ENCODE measurements at regions not wholly inside any gene's neighbourhood (a gene's known extent, or its start where the extent isn't known, plus 50 kb on each side); places are given as distances from the start of the nearest gene placed in this dataset.

DNA sequence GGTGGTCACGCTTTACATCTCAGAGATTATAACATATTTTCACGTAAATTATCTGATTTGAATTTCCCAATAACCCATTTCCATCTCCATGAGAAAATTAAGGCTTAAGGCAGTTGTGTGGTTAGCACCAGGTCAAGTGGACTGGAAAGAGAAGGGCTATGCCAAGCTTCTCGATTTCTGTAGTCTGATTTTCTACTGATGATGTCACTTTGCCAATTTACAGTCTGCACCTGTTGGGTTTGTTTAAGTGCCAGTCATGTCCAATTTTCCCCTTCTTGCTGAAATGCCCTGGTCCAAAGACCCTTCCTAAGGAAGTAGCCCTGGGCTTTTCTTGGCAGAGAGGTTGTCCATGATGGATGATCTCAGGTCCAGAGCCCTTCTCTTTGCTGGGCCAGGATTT is 562.3 kb upstream of the BTBD3 start:
- in situ Hi-C loops (cut with HindIII; ENCODE audit: low sequenced_read_pairs) = no loop called here
- H3K4me3 ChIP-seq (ENCODE audit: low read depth, low read length) = no peak overlapping the region
- no peak for DNase-seq (ENCODE audit: low read depth)
- TF ChIP-seq, protein P1, sequence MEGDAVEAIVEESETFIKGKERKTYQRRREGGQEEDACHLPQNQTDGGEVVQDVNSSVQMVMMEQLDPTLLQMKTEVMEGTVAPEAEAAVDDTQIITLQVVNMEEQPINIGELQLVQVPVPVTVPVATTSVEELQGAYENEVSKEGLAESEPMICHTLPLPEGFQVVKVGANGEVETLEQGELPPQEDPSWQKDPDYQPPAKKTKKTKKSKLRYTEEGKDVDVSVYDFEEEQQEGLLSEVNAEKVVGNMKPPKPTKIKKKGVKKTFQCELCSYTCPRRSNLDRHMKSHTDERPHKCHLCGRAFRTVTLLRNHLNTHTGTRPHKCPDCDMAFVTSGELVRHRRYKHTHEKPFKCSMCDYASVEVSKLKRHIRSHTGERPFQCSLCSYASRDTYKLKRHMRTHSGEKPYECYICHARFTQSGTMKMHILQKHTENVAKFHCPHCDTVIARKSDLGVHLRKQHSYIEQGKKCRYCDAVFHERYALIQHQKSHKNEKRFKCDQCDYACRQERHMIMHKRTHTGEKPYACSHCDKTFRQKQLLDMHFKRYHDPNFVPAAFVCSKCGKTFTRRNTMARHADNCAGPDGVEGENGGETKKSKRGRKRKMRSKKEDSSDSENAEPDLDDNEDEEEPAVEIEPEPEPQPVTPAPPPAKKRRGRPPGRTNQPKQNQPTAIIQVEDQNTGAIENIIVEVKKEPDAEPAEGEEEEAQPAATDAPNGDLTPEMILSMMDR (IDR thresholded peaks at IDR 0.05; ENCODE audit: low read depth, low read length, missing control alignments) = no peak

DNA sequence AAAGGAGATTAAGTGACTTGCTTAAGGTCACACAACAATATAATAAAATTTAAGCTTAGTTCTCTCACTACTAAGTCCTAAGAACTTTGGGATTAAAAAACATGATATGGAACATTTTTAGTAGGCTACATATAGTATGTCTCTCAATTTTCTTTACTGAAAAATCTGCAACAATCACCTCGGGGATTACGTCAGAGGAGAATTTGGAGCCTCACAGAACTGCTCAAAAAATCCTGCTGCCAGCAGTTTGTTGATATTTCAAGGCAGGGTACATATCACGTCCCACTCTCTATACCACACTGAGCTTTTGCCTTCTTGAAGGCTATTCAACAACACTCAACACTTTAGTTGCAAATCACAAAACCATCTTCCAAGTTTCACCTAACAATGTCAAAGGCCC is 561.6 kb upstream of the BTBD3 start:
- no peak overlapping the region for H3K4me3 ChIP-seq (ENCODE audit: low read depth, low read length)
- TF ChIP-seq, protein P1 (IDR thresholded peaks at IDR 0.05; ENCODE audit: low read depth, low read length, missing control alignments) = no peak
- in situ Hi-C loops (cut with HindIII; ENCODE audit: low sequenced_read_pairs) = no loop called here
- no peak for DNase-seq (ENCODE audit: low read depth)

DNA sequence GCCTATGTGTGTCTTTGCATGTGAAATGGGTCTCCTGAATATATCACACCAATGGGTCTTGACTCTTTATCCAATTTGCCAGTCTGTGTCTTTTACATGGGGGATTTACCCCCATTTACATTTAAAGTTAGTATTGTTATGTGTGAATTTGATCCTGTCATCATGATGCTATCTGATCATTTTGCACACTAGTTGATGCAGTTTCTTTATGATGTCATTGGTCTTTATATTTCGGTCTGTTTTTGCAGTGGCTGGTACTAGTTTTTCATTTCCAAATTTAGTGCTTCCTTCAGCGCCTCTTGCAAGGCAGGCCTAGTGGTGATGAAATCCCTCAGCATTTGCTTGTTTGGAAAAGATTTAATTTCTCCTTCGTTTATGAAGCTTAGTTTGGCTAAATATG is 555.2 kb upstream of the BTBD3 start:
- no peak overlapping the region for H3K4me3 ChIP-seq (ENCODE audit: low read depth, low read length)
- no peak for DNase-seq (ENCODE audit: low read depth)
- in situ Hi-C loops (cut with HindIII; ENCODE audit: low sequenced_read_pairs) = no loop called here
- TF ChIP-seq, protein P1 (IDR thresholded peaks at IDR 0.05; ENCODE audit: low read depth, low read length, missing control alignments) = no peak

DNA sequence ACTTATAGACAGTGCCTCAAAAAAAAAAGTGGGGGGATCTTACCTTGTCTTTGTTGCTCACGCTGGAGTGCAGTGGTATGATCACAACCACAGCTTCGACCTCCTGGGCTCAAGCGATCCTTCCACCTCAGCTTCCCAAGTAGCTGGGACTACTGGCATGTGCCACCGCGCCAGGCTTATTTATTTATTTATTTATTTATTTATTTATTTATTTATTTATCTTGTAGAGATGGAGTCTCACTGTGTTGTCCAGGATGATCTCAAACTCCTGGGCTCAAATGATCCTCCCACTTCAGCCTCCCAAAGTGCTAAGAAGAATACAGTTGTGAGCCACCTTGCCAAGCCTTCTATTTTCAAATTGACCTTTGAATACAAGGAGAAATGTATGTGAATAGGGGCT is 553.0 kb upstream of the BTBD3 start:
- no peak for DNase-seq (ENCODE audit: low read depth)
- in situ Hi-C loops (cut with HindIII; ENCODE audit: low sequenced_read_pairs) = no loop called here
- TF ChIP-seq, protein P1 (IDR thresholded peaks at IDR 0.05; ENCODE audit: low read depth, low read length, missing control alignments) = no peak
- no peak overlapping the region for H3K4me3 ChIP-seq (ENCODE audit: low read depth, low read length)

DNA sequence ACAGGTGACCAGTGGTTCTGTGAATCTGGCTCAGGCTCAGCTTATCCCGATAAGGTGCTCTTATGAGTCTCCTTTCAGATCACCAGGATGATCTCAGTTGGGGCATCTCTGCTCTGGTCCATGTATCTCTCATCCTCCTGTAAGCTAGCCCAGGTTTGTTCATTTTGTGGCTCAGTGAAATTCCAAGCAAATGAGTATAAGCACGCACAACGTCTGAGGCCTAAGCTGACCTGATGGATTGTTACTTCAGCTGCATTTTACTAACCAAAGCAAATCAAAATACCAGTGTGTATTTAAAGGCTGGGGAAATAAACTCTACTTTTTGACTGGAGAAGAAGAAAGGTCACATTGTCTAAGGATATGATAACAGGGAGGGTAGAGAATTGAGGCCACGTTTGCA is 551.0 kb upstream of the BTBD3 start:
- H3K4me3 ChIP-seq (ENCODE audit: low read depth, low read length) = no peak overlapping the region
- in situ Hi-C loops (cut with HindIII; ENCODE audit: low sequenced_read_pairs) = no loop called here
- TF ChIP-seq, protein P1 (IDR thresholded peaks at IDR 0.05; ENCODE audit: low read depth, low read length, missing control alignments) = no peak
- no peak for DNase-seq (ENCODE audit: low read depth)

DNA sequence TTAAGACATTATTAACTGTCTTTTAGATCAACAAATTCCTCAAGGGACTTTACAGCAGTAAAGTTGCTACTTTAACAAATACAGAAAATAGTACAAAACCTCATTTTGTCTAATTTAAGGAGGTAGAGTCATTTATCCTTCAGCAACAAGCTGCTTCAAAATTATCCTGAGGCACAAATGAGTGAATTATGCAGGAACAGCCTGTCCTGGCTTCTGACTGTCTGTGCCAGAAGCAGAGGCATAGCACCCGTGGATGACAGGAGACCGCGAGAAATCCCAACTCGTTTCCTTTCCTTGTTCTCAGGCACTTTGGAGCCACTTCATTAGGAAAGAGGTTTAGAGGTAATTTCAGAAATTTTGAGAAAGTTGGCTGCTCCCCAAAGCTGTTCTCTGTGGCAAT is 549.2 kb upstream of the BTBD3 start:
- TF ChIP-seq, protein P1 (IDR thresholded peaks at IDR 0.05; ENCODE audit: low read depth, low read length, missing control alignments) = no peak
- no peak for DNase-seq (ENCODE audit: low read depth)
- in situ Hi-C loops (cut with HindIII; ENCODE audit: low sequenced_read_pairs) = no loop called here
- no peak overlapping the region for H3K4me3 ChIP-seq (ENCODE audit: low read depth, low read length)

Data from astrocyte of the cerebellum (primary cell).